DMS 273 treated with DMSO at 0.1 percent for 48 hours (cell line): ENCODE measurements at regions not wholly inside any gene's neighbourhood (a gene's known extent, or its start where the extent isn't known, plus 50 kb on each side); places are given as distances from the start of the nearest gene placed in this dataset.
"Not testable (repeated sequence)": the region's sequence is repeated elsewhere in the genome, so short reads cannot be mapped to it uniquely, and the experiment has no call there.

Experiments
- DNase-seq: peaks from one replicate; lab custom pipeline; 2025; lab: John Stamatoyannopoulos, UW

GRCh38 chr6:18595774-18596530 is 208.8 kb downstream of the RNF144B start:
- peak; percentile 13 for DNase-seq

DNA sequence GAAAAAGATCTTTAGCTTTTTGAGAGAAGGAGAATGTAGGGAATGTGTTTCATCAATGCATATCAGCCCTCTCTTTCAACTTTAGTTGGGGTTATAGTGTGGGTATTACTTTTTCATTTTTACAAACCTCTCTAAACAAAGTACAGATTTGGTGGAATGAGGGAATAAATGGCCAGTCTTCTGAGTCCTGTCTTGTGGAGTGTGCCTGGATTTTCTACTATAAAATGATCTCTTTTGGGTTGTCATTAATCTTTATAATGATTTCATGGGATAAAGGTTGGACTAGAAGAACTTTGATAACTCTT is 209.3 kb downstream of the RNF144B start:
- no peak for DNase-seq

GRCh38 chr6:18598551-18599264 is 211.6 kb downstream of the RNF144B start:
- no peak for DNase-seq

DNA sequence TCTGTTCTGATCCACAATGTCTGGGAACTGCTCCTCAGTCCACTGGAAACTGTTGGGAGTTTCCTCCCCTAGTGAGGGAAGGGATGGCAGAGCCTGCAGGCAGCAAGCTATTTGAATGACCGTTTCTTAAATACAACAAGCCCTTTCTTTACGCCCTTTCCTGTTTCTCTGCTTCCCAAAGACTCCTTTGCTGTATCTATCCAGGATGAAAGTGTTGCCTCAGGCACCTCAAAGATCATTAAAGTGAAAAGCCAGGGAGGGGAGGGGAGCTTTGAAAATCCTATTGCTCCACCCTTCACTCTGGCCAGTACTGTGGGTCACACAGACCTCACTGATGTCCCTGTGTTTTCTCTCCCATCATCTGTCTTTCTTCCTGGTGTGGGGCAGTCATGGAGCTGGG is 213.1 kb downstream of the RNF144B start:
- no peak for DNase-seq

GRCh38 chr6:18601516-18602020 is 214.4 kb downstream of the RNF144B start:
- no peak for DNase-seq

- no peak for DNase-seq
These were observed 215.8 kb downstream of the RNF144B start for GRCh38 chr6:18602931-18603330.

DNA sequence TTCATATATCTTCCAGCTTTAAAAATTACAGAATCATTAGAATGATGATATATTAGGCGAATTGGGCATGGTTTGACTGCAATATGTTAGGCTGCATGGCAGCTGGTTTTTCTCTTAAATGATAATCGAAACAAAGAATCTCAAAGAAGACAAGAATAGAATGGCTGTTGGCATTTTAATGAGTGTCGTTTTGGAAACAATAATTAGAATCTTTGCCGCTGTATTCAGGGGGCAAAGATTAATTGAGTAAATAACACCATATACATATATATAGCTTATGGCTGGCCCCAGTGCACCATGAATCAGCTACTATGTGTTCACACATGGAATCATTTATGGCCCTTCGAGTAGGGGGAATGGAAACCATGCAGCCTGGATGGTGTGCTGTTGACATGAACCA is 216.2 kb downstream of the RNF144B start:
- no peak for DNase-seq

GRCh38 chr6:18605841-18606240 is 218.7 kb downstream of the RNF144B start:
- DNase-seq = no peak

- DNase-seq = no peak
These were observed 222.6 kb downstream of the RNF144B start for GRCh38 chr6:18609715-18610114.

- DNase-seq = no peak
These were observed 226.3 kb downstream of the RNF144B start for GRCh38 chr6:18613319-18613925.

GRCh38 chr6:18629571-18629970 is 242.4 kb downstream of the RNF144B start:
- no peak for DNase-seq

DNA sequence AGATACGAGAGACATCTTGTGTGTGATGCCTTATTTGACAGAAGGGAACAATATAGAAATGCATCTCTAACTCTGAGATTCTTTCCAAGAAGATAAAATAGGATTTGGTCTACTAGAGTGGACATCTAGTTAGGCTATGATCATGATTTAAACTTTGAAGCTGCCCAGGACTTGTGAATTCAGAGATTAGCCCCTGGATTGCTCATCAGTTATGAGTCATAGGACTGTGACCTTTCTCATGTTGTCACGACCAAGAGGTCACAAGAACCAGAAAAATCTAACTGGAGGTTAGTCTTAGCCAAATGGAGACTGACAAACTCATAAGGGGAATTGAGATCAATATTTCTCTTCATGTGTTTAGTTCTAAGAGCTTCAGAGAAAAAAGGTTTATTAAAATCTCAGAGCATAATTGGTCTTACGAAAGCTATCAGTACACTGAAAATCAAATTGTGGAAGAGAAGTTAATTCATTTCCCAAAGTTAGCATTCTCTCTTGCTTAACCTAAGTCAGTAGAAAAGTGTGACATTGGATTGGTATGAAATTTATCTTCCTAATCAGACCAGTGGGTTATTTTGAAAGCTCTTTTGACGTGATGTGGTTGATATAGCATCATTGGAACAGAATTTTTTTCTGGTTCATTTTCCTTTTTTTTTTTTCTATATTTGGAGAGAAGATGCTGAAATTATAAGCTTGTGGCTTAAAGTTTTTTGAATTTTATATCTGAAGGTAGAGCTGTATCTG is 245.7 kb downstream of the RNF144B start:
- DNase-seq = no peak

DNA sequence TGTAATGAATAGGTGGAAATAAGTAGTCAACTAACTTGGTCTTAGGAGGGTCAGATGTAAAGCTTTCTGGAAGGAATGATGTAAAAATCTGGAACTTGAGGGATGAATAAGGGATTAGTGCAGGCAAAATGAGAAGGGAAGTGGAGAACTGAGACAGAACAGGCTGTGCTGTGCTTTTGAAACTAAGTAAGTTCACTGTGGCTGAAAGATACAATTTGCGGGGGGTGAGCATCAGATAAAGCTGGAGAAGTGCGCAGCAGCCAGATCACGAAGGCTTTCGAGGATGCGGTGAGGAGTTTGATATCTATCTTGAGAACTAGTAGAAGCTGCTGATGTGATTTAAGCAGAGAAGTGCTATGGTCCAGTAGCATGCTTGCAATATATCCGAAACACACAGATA is 247.8 kb downstream of the RNF144B start:
- DNase-seq = no peak

GRCh38 chr6:18640134-18640533 is 253.0 kb downstream of the RNF144B start:
- no peak for DNase-seq

DNA sequence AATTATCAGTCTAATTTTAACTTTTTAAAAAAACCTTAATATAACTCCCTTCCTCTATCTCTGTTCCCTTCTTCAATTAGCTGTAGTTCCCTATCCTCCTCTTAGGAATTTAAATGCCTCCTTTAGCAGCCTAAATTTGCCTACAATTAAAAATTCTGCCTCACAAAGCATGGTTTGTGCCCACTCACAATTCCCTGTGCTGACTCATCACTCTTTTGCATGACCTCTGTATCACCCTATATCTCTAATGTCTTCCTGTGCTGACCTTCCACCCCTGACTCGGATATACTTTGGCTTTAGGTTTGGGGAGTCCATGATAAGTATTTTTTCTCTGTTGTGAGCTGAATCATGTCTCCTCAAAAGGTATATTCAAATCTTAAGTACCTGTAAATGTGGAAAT is 253.6 kb downstream of the RNF144B start:
- no peak for DNase-seq

GRCh38 chr6:18654821-18655220 is 267.7 kb downstream of the RNF144B start:
- no peak for DNase-seq

- no peak for DNase-seq
These were observed 269.4 kb downstream of the RNF144B start for GRCh38 chr6:18656506-18656905.

DNA sequence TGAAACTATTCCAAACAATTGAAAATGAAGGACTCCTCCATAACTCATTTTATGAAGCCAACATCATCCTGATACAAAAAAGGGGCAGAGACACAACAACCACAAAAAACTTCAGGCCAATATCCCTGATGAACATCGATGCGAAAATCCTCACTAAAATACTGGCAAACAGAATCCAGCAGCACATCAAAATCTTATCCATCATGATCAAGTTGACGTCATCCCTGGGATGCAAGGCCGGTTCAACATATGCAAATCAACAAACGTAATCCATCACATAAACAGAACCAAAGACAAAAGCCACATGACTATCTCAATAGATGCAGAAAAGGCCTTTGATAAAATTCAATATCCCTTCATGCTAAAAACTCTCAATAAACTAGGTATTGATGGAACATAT is 272.8 kb downstream of the RNF144B start:
- not testable (repeated sequence) for DNase-seq

GRCh38 chr6:18663011-18663410 is 275.9 kb downstream of the RNF144B start:
- no peak for DNase-seq

GRCh38 chr6:18664401-18664800 is 277.3 kb downstream of the RNF144B start:
- no peak for DNase-seq

- no peak for DNase-seq
These were observed 280.5 kb downstream of the RNF144B start for GRCh38 chr6:18667612-18668011.

DNA sequence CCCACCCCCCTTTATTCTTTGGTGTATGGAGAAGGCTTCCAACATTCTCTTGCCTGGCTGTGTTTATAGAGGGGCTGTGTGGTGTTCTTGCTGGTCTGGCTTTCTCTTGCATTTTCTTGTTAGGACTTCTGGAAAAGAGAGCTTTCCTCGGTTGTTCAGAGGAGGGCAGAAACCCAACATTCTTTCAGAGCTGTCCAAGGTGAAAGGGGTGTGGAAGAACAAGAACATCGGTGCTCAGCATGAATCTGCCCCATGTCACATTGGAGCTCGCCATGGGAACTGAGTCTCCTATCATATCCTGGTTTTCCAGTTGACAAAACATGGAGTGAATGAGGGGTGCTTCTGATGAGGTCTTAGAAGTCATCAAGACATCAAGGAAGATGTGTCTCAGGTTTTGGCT is 281.8 kb downstream of the RNF144B start:
- no peak for DNase-seq

DNA sequence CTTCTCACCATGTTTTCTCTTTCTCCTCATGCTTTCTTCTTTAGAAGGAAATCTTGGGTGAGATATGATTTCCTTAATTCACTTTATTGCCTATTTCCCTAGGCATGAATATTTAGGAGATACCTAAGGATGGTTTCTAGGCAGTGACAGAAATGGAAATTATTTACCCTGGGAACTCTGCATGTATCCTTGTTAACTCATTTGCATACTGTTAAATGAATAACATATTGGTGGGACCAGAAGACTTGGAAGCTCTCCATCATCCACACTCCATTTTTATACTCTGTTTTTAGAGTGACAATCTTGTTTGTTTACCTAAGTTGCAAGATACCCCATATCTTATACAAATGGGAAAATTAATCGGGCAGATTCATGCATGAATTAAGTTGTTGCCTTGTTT is 285.7 kb downstream of the RNF144B start:
- DNase-seq = no peak
